ENCODE measurements at regions not wholly inside any gene's neighbourhood (a gene's known extent, or its start where the extent isn't known, plus 50 kb on each side); places are given as distances from the start of the nearest gene placed in this dataset.

DNA sequence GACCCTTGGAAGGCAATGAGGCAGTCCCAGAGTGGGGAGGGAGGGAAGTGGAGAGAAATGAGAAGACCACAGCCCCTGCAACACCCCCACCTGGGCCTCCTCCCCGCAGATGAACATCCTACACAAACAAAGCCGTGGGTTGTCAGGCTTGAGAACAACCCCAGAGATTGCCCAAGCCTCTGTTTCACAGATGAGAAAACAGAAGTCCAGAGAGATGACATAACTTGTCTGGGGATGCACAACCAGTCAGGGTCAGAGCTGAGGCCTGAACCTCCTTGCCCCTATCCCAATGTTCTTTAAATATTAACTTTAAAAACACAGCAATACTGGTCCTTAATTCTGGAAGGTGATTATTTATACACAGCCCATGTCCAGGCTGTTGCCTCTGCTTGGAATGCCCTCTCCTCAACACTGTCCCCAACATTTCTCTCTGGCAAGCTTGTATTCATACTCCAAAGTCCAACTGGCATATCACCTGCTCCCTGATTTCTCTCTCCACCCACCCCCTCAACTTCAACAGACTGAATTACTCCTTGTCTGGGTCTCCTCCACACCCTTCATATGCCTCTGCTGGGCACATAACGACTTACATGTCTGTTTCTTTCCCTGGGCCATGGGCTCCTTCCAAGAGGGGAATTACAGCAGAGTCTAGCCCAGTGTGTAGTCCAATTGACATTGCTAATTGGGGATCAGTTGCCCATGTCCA, 135.5 kb upstream of the LRFN2 start:
- no peak for DNase-seq (ENCODE audit: low read depth, low spot score)

GRCh38 chr6:40722091-40722490, 134.9 kb upstream of the LRFN2 start:
- no peak for DNase-seq (ENCODE audit: low read depth, low spot score)

DNA sequence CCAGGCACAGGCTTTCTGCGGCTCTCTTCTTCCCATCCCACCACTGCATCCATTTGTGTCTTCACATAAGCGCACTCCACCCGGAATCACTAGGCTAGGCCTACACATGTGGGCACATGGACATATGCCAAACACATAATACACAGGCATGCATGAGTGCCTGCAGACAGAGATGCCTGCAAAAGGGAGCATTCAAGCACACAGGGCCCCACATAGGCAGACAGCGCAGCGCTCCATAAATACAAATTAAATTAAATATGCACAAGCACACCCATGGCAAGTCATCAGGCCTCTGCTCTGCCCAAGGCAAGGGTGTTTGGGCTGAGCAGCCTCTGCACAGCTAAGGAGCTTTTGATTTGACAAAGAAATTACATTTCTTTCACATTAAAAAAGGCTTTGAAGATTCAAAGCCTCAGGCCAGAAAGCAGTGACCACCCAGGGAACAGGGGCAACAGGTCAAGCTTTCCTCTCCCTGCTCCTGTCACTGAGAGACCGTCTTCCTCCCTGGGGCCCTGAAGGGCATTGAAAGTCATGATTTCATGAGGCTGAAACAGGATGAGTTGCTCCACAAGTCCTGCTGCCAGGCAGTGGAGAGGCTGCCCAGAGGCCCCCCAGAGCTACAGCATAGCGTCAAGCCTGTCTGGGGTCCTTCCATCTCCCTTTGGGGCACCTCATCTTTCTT, 134.2 kb upstream of the LRFN2 start:
- DNase-seq (ENCODE audit: low read depth, low spot score), result peak; percentile 66

GRCh38 chr6:40720375-40720748, 133.2 kb upstream of the LRFN2 start:
- DNase-seq (ENCODE audit: low read depth, low spot score), result no peak

- DNase-seq (ENCODE audit: low read depth, low spot score), result peak; percentile 63
Observed at GRCh38 chr6:40719671-40720374, 132.7 kb upstream of the LRFN2 start.

- no peak for DNase-seq (ENCODE audit: low read depth, low spot score)
Observed at GRCh38 chr6:40718401-40718800, 131.2 kb upstream of the LRFN2 start.

DNA sequence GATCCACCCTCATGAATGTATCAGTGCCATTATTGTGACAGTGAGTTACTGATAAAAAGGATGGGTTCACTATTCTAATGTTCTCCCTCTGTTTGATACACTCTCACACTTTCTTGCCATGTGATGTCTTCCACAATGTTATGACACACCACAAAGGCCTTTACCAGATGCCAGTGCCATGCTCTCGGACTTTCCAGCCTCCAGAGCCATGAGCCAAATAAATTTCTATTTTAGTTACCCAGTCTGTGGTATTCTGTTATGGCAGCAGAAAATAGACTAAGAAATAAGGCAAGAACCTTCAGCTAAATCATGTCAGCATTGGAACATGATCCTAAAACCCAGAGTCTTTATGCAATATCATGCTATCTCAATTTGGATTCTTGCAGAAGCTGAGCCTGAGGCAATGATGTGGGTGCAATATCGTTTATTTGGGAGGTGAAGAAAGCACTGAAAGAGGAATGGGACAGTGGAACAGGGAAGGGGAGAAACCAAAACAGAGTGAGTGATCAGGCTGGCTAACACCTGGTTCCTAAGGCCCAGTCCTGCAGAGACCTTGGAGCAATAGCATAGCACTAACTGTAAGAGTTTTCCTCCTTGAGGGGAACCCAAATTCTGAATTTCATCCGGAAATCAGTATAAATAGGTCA, 130.4 kb upstream of the LRFN2 start:
- no peak for DNase-seq (ENCODE audit: low read depth, low spot score)

DNA sequence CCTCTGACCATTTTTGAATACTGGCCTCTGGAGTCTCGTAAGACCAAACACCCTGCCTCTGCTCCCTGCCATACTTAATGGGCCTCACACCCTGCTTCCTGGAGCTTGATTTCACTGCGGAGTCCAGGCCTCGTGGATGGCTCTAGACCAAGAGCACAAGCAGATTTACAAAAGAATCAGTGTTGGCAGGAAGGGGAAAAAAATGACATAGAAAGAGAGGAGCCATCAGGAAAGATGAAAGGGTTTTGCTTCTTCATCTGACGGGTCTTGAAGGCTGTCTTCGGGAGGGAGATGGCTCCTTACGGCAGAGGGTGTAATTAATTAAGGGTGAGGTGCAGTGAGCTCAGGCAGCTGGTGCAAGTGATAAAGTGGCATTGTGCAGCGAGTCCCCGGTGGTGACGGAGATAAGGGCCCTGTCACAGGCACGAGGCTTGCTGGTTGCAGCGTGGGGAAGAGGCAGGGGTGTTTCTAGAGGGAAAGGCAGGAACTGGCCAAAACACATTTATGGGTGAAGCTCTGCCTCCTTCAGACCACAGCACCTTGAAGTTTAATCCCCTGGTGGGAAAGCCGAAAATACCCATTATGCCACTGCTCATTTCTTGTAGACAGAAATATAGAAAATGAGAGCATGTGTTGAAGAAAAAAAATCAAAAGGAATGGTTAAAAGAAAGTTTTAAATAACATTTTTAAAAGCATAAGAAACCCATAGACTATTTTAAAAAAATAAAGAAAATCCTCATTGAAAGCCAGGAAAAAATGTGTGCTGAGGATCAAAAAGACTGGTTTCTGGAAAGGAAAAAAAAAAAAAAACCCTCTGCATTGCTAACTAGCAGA, 128.6 kb upstream of the LRFN2 start:
- no peak for DNase-seq (ENCODE audit: low read depth, low spot score)

DNA sequence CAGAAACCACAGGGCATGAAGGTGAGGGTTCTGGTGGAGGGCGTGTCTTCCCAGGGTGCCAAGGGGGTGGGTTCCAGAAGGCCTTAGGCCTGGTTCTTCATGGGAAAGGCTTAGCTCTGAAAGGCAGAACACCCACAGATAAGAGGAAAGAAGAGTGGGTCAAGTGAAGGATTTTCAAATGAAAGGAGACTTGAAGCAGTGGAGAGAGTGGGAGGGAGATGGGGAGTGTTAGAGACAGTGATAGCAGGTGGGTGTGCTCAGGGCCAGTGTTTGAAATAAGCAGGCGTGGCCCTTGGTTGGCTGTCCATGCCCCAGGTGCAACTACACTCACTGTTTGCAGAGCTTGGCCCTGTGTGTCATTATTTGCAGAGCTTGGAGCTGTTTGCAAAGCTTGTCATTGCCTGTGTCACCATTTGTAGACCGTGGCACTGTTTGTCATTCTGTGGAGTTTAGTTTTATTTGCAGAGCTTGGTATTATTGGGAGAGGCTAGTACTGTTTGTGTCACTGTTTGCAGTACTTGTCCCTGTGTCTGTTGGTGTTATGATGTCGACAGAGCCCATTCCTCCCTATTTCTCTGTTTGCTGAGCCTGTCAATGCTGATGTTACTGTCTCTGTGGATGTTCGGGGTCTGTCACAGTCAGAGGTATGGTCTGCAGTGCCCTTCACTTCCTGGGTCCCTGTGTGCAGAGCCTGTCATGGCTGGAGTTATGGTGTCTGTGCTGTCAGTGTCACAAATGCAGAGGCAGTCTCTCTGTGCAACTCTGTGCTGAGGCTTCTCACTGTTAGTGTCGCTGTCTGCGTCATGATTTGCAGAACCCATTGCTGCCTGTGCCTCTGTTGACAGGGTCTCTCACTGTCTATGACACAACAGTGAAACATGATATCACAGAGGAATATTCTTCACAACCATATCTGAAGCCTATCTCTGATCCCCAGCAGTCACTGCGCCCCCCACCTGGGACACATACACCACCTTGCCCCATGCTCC, 127.7 kb upstream of the LRFN2 start:
- no peak for DNase-seq (ENCODE audit: low read depth, low spot score)

GRCh38 chr6:40714143-40714542, 127.0 kb upstream of the LRFN2 start:
- no peak for DNase-seq (ENCODE audit: low read depth, low spot score)

DNA sequence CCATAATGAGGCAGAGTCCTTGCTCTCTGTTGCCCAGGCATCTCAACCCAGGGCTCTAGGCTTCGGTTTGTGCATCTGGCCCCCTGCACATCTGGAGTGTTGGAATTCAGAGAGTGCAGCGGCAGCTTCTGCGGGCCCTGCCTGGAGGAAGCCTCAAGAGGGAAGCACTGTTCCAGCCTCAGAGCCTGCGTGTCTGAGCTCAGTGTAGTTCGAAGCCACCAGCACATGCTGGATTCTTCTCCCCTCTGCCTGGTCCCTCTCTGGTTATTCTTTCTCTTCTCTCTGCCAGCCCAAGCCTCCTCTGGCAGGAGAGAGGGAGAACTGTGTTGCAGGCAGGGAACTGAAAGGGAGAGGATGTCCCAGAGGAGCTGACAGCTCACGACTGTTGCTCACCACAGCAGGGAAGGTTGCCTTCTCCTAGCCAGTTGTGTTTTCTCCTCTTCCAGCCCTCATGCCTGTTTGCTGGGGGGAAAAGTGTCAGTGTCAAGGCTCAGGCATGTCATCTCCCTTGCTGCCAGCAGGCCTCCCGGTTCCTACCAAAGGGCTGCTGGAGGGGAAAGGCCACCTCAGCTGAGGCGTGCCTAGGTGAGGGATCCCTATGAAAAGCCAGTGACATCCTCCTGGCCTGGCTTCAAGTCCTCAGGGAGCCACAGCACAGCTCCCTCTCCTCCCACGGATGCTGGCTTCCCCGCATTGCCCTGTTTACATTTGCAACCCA, 126.0 kb upstream of the LRFN2 start:
- DNase-seq (ENCODE audit: low read depth, low spot score), result peak; percentile 49

DNA sequence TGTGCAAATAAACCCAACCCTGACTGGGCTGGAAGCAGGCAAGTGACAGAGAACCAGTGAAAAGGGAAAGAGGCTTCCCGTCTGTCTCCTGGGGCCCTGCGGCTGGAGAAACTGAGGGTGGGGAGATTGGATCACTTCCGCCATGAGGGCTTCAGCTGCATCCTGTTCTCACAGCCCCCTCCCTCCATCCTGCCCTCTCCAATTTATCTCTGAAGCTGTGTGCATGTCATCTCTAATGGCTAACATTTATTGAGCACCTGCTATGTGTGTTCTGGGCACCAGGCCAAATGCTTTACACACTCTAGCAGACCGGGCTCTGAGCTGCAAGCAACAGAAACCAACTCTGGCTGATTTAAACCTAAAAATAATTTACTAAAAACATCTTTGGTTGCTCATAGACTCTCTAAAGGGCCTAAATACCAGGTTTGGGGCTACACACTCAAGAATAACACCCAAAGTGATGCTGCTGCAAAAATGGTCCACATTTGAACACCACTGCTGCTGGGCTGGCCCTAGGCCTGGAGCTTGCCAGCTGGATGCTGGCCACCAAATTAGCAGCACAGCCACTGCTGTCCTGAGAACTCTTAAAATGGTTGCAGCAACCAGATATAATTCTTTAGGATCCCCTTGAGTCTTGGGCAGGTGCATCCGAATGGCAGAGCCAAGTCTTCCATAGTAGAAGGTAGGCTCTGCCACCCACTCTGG, 123.6 kb upstream of the LRFN2 start:
- DNase-seq (ENCODE audit: low read depth, low spot score), result no peak

- no peak for DNase-seq (ENCODE audit: low read depth, low spot score)
Observed at GRCh38 chr6:40708049-40708448, 120.9 kb upstream of the LRFN2 start.

DNA sequence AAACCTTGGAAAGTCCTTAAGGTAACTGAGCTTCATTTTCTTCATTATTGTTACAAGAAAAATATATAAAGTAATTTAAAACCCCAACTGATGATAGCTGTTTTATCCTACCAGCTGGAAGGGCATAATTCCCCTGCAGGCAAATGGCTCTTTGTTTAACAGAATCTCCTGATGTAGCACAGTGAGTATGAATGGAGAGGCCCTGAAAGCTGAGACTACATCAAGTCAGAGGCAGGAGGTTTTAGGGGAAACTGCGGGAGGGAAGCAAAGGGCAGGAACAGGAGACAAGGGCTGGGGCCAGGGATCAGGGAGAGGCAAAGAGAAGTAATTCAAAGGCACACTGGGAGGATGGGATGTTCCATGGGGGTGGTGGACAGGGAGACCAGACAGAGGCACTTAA, 119.0 kb upstream of the LRFN2 start:
- no peak for DNase-seq (ENCODE audit: low read depth, low spot score)

DNA sequence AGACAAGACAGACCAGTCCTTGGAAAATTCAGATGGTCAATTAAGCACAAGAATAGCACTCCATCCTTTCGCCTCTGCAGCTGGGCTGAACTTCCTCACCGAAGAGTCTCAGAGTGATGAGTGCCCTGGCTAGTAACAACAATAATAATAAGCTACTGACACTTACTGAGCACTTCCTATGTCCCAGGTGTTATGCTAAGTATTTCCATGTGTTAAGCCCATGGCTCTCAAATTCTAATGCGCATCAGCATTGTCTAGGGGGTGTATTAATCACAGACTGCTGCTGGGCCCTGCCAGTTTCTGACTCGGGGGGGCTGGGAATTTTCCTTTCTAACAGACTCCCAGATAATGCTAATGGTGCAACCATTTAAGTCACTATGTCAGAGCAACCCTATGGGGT, 118.2 kb upstream of the LRFN2 start:
- no peak for DNase-seq (ENCODE audit: low read depth, low spot score)

- DNase-seq (ENCODE audit: low read depth, low spot score), result no peak
Observed at GRCh38 chr6:40701352-40702007, 114.3 kb upstream of the LRFN2 start.

DNA sequence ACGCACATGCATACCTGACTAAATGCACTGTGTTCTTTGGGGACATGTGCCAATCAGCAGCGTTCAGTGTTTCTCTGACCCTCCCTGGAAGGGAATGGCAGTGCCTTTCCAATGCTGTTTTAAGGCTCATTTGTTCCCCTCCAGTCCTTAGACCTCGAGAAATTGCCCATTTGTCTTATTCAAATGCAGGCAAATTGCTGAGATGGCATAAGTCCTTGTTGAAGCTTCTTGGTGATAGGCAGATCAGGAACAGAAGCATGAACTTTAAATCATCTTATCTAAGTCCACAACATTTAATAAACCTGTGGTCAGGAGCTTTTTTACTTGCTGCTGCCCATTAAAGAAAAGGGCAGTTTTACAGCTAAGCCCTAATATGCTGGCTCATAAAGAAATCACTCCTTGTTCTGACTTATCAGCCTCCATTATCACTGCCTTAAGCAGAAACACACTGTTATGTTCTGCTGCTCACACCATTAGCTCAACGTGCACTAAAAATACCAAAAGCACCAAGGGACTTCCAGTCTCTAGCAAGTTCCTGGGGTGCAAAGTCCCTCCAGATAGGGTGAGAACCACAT, 112.9 kb upstream of the LRFN2 start:
- no peak for DNase-seq (ENCODE audit: low read depth, low spot score)

DNA sequence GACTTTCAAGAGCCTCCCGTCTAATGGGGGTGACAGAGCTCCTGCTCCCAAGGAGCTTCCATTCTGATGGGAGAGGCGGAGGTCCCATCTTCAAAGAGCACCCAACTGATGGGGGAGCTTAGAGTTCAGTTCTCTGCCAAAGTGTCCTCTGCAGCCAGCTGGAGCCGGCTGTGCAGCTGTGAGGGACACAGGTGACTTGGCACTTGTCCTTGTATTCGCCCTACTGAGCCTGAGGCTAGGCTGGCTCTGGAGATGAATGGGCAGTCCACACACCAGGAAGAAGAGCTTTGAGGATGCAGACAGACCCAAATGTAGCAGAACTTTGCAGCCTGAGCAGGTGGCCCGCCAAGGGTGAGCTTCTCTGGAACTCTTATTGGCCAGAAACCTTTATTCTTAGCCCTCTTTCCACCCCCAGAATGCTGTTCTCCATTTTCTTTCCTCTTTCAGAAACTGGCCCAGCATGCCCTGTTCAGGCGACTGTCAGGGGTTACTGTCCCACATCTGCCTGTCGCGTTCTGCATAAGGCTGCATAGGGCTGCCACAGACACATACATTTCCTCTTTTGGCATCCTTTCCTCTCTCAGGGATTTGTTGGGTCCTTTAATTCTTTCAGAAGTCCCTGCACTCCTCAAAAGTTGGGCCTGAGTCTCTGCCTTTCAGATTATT, 108.7 kb upstream of the LRFN2 start:
- no peak for DNase-seq (ENCODE audit: low read depth, low spot score)

Data from ELF-1 (cell line).